H7 (cell line): ENCODE measurements at regions not wholly inside any gene's neighbourhood (a gene's known extent, or its start where the extent isn't known, plus 50 kb on each side); places are given as distances from the start of the nearest gene placed in this dataset.
"Not testable (repeated sequence)": the region's sequence is repeated elsewhere in the genome, so short reads cannot be mapped to it uniquely, and the experiment has no call there.

Experiments used
- DNase-seq: peaks from one replicate; pipeline ENCODE4 v3.0.0; 2012
- H3K27me3 ChIP-seq: 2 replicates; pipeline ENCODE4 v1.6.0; 2011; ENCODE audit warnings: mild to moderate bottlenecking, low read length; ENCODE audit not compliant: control insufficient read depth, insufficient read depth
- H3K36me3 ChIP-seq: replicated peaks from 2 replicates; pipeline ENCODE4 v1.5.1; 2011; ENCODE audit warnings: low read length; ENCODE audit not compliant: control insufficient read depth, insufficient read depth
- H3K4me3 ChIP-seq: 2 replicates; pipeline ENCODE4 v1.5.1; 2011; ENCODE audit warnings: low read depth, mild to moderate bottlenecking, control low read depth, low read length, moderate library complexity; ENCODE audit not compliant: insufficient read depth

DNA sequence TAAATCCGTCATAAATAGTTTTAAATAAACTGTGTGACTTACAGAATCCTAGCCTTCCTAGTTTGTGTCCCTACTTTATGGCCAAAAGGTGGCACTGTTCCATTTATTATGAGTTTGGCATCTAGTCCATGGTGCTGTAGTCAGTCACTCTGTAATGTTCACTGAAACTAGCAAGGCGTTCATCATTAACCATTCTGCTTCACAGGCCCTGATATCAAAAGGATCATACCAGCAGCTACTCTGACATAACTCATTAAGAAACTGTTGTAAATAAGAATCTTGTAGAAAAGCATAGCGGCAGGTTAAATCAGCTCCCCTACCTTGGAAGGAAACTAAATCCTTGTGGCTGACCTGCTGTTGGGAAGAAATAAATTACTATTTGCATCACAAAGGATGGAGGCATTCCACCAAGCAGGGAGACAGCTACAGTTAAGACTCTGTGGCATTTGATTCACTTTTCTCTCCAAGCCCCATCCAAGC is 919.6 kb upstream of the DIAPH2 start:
- no peaks in the 10 kb centered on the region for H3K27me3 ChIP-seq
- DNase-seq = peak; percentile 55
- H3K4me3 ChIP-seq = no peak overlapping the region
- H3K36me3 ChIP-seq = no peaks in the 10 kb centered on the region

DNA sequence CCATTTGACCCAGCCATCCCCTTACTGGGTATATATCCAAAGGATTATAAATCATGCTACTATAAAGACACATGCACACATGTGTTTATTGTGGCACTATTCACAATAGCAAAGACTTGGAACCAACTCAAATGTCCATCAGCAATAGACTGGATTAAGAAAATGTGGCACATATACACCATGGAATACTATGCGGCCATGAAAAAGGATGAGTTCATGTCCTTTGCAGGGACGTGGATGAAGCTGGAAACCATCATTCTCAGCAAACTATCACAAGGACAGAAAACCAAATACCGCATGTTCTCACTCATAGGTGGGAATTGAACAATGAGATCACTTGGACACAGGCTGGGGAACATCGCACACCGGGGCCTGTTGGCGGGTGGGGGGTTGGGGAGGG is 913.4 kb upstream of the DIAPH2 start:
- H3K4me3 ChIP-seq, H3K36me3 ChIP-seq, DNase-seq, H3K27me3 ChIP-seq: not testable (repeated sequence)

GRCh38 chrX:95791876-95792275 is 892.8 kb upstream of the DIAPH2 start:
- no peak overlapping the region for H3K4me3 ChIP-seq
- no peak for DNase-seq
- no peaks in the 10 kb centered on the region for H3K36me3 ChIP-seq
- no peaks in the 10 kb centered on the region for H3K27me3 ChIP-seq

DNA sequence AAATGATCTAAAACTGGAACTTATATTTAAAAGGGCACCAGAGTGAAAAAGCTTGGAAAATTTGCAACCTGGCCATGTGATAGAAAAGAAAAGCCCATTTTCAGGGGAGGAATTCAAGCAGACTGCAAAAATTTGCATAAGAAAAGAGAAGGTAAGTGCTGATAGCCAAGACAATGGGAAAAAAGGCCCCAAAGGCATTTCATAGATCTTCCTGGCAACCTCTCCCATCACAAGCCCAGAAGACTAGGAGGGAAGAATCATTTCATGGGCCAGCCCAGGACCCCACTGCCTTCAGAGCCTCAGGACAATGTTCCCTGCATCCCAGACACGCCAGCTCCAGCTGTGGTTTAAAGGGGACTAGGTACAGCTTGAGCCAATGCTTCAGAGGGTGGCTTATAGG is 887.3 kb upstream of the DIAPH2 start:
- Histone ChIP-seq H3K27me3 (no peaks in the 10 kb centered on the region), H3K36me3 (no peaks in the 10 kb centered on the region), H3K4me3 (no peak overlapping the region)
- no peak for DNase-seq

DNA sequence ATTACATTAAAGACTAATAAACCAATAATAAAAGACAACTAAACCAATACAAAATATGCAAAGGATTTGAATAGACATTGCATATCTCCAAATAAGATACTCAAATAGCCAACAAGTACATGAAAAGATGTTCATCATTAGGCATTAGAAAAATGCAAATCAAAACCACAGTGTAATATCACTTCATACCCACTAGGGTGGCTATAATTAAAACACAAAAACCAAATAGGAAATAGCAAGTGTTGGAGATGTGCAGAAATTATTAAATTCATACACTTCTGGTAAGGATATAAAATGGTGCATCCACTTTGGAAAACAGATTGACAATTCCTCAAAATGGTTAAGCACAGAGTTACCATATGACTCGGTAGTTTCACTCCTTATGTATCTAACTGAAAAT is 860.8 kb upstream of the DIAPH2 start:
- Histone ChIP-seq H3K36me3 (no peaks in the 10 kb centered on the region), H3K27me3 (no peaks in the 10 kb centered on the region), H3K4me3 (no peak overlapping the region)
- DNase-seq = no peak

GRCh38 chrX:95835223-95835622 is 849.4 kb upstream of the DIAPH2 start:
- Histone ChIP-seq H3K4me3 (no peak overlapping the region), H3K36me3 (no peaks in the 10 kb centered on the region), H3K27me3 (no peaks in the 10 kb centered on the region)
- no peak for DNase-seq

DNA sequence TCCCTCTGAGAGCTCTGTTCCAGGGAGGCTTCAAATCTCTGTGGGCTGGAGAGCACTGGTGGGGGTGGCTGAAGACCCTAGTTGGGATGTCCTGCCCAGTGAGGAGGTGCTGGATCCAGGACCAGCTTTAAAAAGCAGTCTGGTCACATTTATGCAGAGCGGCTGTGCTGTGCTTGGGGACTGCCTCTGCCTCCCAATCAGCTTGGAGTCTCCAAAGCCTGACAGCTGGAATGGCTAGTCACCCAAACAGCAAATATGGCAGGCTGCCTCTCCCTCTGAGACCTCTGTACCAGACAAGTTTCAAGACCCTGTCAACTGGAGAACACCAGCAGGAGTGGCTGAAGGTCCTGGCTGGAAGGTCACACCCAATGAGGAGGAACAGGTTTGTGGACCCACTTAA is 848.1 kb upstream of the DIAPH2 start:
- H3K4me3 ChIP-seq = no peak overlapping the region
- DNase-seq = no peak
- H3K36me3 ChIP-seq = no peaks in the 10 kb centered on the region
- H3K27me3 ChIP-seq = no peaks in the 10 kb centered on the region

DNA sequence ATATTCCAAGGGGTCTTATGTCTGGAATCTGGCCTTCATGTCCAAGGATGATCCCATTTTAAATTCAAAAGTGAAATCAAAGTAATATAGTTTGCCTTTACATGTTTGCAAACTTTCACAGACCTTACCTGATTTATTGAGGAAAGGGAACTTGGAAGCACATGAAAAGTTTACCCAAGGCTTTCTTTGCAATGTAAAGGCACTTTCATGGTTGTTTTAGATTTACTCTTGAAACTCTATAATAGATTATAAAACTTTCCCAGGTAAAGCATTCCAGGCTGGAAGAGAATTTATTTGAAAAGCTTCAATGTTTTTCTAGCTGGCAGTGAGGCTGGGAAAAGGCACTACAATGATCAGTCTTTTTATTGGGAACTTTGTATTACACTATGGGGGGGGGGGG is 842.8 kb upstream of the DIAPH2 start:
- no peaks in the 10 kb centered on the region for H3K27me3 ChIP-seq
- no peaks in the 10 kb centered on the region for H3K36me3 ChIP-seq
- no peak for DNase-seq
- H3K4me3 ChIP-seq = no peak overlapping the region

DNA sequence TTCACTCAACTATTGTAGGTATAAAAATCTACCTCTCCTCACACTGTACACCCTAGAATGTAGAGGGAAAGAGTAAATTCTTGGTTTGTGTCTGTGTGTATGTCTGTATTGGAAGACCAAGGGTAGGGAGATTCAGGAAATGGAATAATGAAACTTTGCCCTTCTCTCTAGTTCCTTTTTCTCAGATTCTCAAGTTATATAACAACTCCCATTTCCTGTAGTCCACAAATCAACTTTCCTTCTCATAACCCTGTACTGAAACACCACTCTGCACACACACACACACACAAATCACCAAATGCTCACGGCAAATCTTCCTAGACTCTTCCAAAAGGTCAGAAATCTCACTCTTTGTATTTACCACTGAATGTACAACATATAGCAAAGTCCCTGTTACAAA is 824.5 kb upstream of the DIAPH2 start:
- Histone ChIP-seq H3K36me3 (no peaks in the 10 kb centered on the region), H3K27me3 (no peaks in the 10 kb centered on the region), H3K4me3 (no peak overlapping the region)
- DNase-seq = no peak

DNA sequence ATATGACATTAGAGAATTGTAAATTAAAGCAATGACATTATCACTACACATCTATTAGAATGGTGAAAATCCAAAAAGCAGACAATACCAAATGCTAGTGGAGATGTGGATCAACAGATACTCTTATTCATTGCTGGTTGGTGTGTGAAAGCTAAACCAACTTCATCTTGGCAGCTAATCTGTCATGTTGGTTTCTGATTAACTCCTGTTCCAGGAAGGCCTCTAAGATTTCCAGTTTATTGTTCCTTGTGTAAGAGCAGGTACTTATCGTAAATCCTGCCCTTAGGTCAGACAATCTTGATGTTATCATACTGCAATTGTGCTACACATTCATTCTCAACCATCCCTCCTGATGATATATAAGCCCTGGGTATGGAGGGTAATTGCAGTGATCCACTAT is 809.0 kb upstream of the DIAPH2 start:
- Histone ChIP-seq H3K4me3 (no peak overlapping the region), H3K36me3 (no peaks in the 10 kb centered on the region), H3K27me3 (no peaks in the 10 kb centered on the region)
- DNase-seq = no peak

GRCh38 chrX:95878874-95879273 is 805.8 kb upstream of the DIAPH2 start:
- no peak for DNase-seq
- no peaks in the 10 kb centered on the region for H3K27me3 ChIP-seq
- H3K36me3 ChIP-seq = no peaks in the 10 kb centered on the region
- no peak overlapping the region for H3K4me3 ChIP-seq

DNA sequence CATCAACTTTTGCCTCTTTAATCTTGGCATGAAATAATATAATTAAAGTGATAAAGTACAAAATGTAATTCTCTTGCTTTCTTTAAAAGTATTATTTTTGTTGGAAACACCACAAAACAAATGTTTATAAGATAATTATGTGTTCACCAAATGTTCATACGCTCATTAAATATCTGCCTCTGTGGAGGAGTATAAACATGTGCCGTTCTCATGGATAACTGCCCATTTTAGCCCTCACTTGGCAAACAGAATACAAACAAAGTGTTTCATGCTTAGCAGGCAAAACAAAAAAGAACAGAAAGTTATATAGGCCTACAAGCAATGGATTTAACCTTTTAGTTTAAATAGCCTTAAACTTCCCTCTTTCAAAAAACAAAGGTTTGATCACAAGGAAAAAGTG is 800.5 kb upstream of the DIAPH2 start:
- DNase-seq = no peak
- no peaks in the 10 kb centered on the region for H3K36me3 ChIP-seq

DNA sequence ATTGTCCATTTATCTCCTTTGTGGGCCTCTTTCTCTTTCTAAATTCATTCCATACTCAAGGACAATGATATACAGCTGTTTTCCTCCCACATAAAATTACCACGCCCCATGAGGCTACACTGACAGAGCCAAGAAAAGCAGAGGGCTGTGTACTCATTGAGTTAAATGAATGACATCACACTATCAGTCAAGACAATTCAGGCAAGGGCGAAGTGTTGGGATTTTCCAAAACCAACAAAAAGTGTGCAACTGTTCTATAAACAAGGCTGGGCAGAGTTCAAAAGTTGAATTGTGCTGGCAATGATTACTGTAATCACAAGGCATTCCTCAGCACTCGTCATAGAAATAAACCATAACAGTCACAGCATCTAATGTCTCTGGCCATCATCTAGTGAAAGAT is 799.6 kb upstream of the DIAPH2 start:
- Histone ChIP-seq H3K4me3 (no peak overlapping the region), H3K27me3 (no peaks in the 10 kb centered on the region), H3K36me3 (no peaks in the 10 kb centered on the region)
- DNase-seq = no peak

More for the DNA sequence above, 800.5 kb upstream of the DIAPH2 start:
- no peak overlapping the region for H3K4me3 ChIP-seq
- no peaks in the 10 kb centered on the region for H3K27me3 ChIP-seq

DNA sequence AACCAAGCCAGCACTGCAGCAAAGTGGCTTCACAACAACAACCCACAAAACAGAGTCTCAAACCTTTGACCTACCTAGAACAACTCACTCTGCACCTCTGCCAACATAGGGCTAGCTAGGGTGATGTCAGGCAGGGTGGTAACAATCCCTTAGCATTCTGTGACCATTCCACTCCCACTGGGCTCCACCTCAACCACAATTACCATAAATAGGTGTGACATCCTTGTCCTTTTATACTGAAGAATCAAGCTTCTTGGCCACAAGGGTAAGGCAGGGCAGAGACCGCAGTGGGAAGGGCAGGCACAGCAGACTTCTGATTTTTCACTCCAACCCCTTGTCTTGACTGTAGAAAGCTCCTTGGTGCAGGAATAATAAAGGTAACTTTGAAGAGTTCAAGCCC is 795.4 kb upstream of the DIAPH2 start:
- DNase-seq = no peak
- H3K36me3 ChIP-seq = no peaks in the 10 kb centered on the region
- no peaks in the 10 kb centered on the region for H3K27me3 ChIP-seq
- H3K4me3 ChIP-seq = no peak overlapping the region

GRCh38 chrX:95893636-95894035 is 791.0 kb upstream of the DIAPH2 start:
- Histone ChIP-seq H3K27me3 (no peaks in the 10 kb centered on the region), H3K4me3 (no peak overlapping the region), H3K36me3 (no peaks in the 10 kb centered on the region)
- DNase-seq = no peak

- no peaks in the 10 kb centered on the region for H3K27me3 ChIP-seq
- no peaks in the 10 kb centered on the region for H3K36me3 ChIP-seq
- peak; percentile 2 for DNase-seq
- H3K4me3 ChIP-seq = no peak overlapping the region
Observed at GRCh38 chrX:95903490-95903889, 781.2 kb upstream of the DIAPH2 start.
